ENCODE measurements at regions not wholly inside any gene's neighbourhood (a gene's known extent, or its start where the extent isn't known, plus 50 kb on each side); places are given as distances from the start of the nearest gene placed in this dataset.

- Histone ChIP-seq H3K4me1 (replicated peaks in 1 of 2) (no peaks in the 10 kb centered on the region), H3K36me3 (replicated peaks in 1 of 2) (no peaks in the 10 kb centered on the region), H3K27me3 (no peaks in the 10 kb centered on the region), H3K9me3 (replicated peaks in 1 of 3) (no peaks in the 10 kb centered on the region), H3K27ac (no peak overlapping the region), H3K4me3 (no peak overlapping the region)
- intact Hi-C loops (cut with DNase I), result no loop called here
- TF ChIP-seq POLR2A (IDR thresholded peaks at IDR 0.05) (no peak), CTCF (IDR thresholded peaks at IDR 0.05) (no peak)
- no peak for DNase-seq
- 40 to 65% (median 60%) methylated on average over 4 to 5 of the region's 5 CpGs for WGBS, 4 donors
These were observed 210.3 kb downstream of the RMST start for GRCh38 chr12:97672870-97673269.

- Histone ChIP-seq H3K9me3 (replicated peaks in 1 of 3) (peaks cover 0 to 5% (median 0%) of the 10 kb centered on the region in 3 donors), H3K4me1 (replicated peaks in 1 of 2) (no peaks in the 10 kb centered on the region), H3K4me3 (no peak overlapping the region), H3K27ac (no peak overlapping the region), H3K27me3 (no peaks in the 10 kb centered on the region), H3K36me3 (replicated peaks in 1 of 2) (no peaks in the 10 kb centered on the region)
- DNase-seq, result no peak
- intact Hi-C loops (cut with DNase I), result no loop called here
- 41 to 76% (median 61%) methylated on average over 2 of the region's 2 CpGs for WGBS, 4 donors
- TF ChIP-seq CTCF (IDR thresholded peaks at IDR 0.05) (no peak), POLR2A (IDR thresholded peaks at IDR 0.05) (no peak)
These were observed 218.1 kb downstream of the RMST start for GRCh38 chr12:97680751-97681150.

- no peaks in the 10 kb centered on the region for H3K36me3 ChIP-seq (replicated peaks in 1 of 2)
- H3K27me3 ChIP-seq, result no peaks in the 10 kb centered on the region
- H3K27ac ChIP-seq, result no peak overlapping the region
- H3K4me1 ChIP-seq (replicated peaks in 1 of 2), result no peaks in the 10 kb centered on the region
- H3K9me3 ChIP-seq (replicated peaks in 1 of 3), result peaks cover 0 to 5% (median 0%) of the 10 kb centered on the region in 3 donors
- intact Hi-C loops (cut with DNase I), result no loop called here
- no peak for TF ChIP-seq CTCF (IDR thresholded peaks at IDR 0.05)
- no peak for TF ChIP-seq POLR2A (IDR thresholded peaks at IDR 0.05)
- DNase-seq, result no peak
- no peak overlapping the region for H3K4me3 ChIP-seq
- 64 to 72% (median 71%) methylated on average over 8 of the region's 8 CpGs for WGBS, 4 donors
These were observed 219.3 kb downstream of the RMST start for GRCh38 chr12:97681612-97682504.

GRCh38 chr12:97685360-97685759 is 222.8 kb downstream of the RMST start:
- Histone ChIP-seq H3K4me3 (no peak overlapping the region), H3K9me3 (replicated peaks in 1 of 3) (peaks cover 0 to 5% (median 0%) of the 10 kb centered on the region in 3 donors), H3K4me1 (replicated peaks in 1 of 2) (no peaks in the 10 kb centered on the region), H3K27me3 (no peaks in the 10 kb centered on the region), H3K36me3 (replicated peaks in 1 of 2) (no peaks in the 10 kb centered on the region), H3K27ac (no peak overlapping the region)
- DNase-seq, result no peak
- intact Hi-C loops (cut with DNase I), result no loop called here
- TF ChIP-seq POLR2A (IDR thresholded peaks at IDR 0.05), result no peak
- no peak for TF ChIP-seq CTCF (IDR thresholded peaks at IDR 0.05)

Measured in adrenal gland (tissue), 9 donors.